Fibroblast of lung (primary cell): ENCODE measurements at regions not wholly inside any gene's neighbourhood (a gene's known extent, or its start where the extent isn't known, plus 50 kb on each side); places are given as distances from the start of the nearest gene placed in this dataset.

ENCODE experiments used
- DNase-seq, 2 donors: peaks; one replicate each; pipeline versions ENCODE4 v3.0.0 to v3.0.0-alpha.2; 2010; ENCODE audit warnings: low read depth in 2 of 2
- H2AFZ ChIP-seq: 2 replicates; pipeline ENCODE4 v1.5.1; 2012; ENCODE audit warnings: low read length, control low read depth, inconsistent platforms
- H3K27ac ChIP-seq: 2 replicates; pipeline ENCODE4 v1.5.1; 2011; ENCODE audit warnings: low read length, control low read depth; ENCODE audit not compliant: insufficient read depth
- H3K27me3 ChIP-seq: 2 replicates; pipeline ENCODE4 v1.5.1; 2011; ENCODE audit warnings: mild to moderate bottlenecking, low read length; ENCODE audit not compliant: control insufficient read depth, insufficient read depth
- H3K36me3 ChIP-seq: 2 replicates; pipeline ENCODE4 v1.5.1; 2011; ENCODE audit warnings: low read length; ENCODE audit not compliant: control insufficient read depth, insufficient read depth
- H3K4me1 ChIP-seq: 2 replicates; pipeline ENCODE4 v1.5.1; 2011; ENCODE audit warnings: low read length; ENCODE audit not compliant: control insufficient read depth, insufficient read depth; ENCODE audit errors: extremely low read depth
- H3K4me2 ChIP-seq: 2 replicates; pipeline ENCODE4 v1.5.1; 2011; ENCODE audit warnings: low read length, control low read depth; ENCODE audit not compliant: insufficient read depth; ENCODE audit errors: extremely low read depth
- H3K4me3 ChIP-seq, 4 experiments: fragments of 200-600 bp in 1 of 4; sonication (generic) in 1 of 4; replicated peaks in 1 of 4; 2 replicates each; pipeline ENCODE4 v1.5.1; 2011 to 2016; ENCODE audit warnings: low read length in 4 of 4, low read depth in 3 of 4, mild to moderate bottlenecking in 3 of 4, control low read depth in 2 of 4, inconsistent platforms in 1 of 4, mixed read lengths in 1 of 4; ENCODE audit not compliant: insufficient read depth in 1 of 4; ENCODE audit errors: control extremely low read depth in 1 of 4
- H3K79me2 ChIP-seq: 2 replicates; pipeline ENCODE4 v1.5.1; 2012; ENCODE audit warnings: mild to moderate bottlenecking, low read length, inconsistent platforms; ENCODE audit not compliant: control insufficient read depth, insufficient read depth
- H3K9ac ChIP-seq: 2 replicates; pipeline ENCODE4 v1.5.1; 2011; ENCODE audit warnings: mild to moderate bottlenecking, low read length, control low read depth; ENCODE audit not compliant: insufficient read depth
- H3K9me3 ChIP-seq: 2 replicates; pipeline ENCODE4 v1.5.1; 2012; ENCODE audit warnings: low read depth, low read length; ENCODE audit not compliant: control insufficient read depth, insufficient read depth
- H4K20me1 ChIP-seq: 2 replicates; pipeline ENCODE4 v1.5.1; 2011; ENCODE audit warnings: low read length; ENCODE audit not compliant: control insufficient read depth, insufficient read depth; ENCODE audit errors: extremely low read depth
- CTCF ChIP-seq, 2 donors: IDR thresholded peaks in 1 of 2; conservative IDR thresholded peaks in 1 of 2; 1 replicate in 1 of 2; 2 replicates in 1 of 2; pipeline ENCODE4 v1.5.1; 2011 to 2012; ENCODE audit warnings: low read length in 2 of 2, control low read depth in 1 of 2, inconsistent platforms in 1 of 2, low read depth in 1 of 2, mild to moderate bottlenecking in 1 of 2
- EZH2 ChIP-seq: IDR thresholded peaks from 2 replicates; pipeline ENCODE4 v1.5.1; 2012; ENCODE audit warnings: low read length, control low read depth, mild to moderate bottlenecking; ENCODE audit errors: missing control alignments

GRCh38 chr5:2169430-2169808 is 286.7 kb upstream of the IRX4 start:
- Histone ChIP-seq H3K27ac (no peak overlapping the region), H3K9me3 (no peaks in the 10 kb centered on the region), H2AFZ (no peak overlapping the region), H3K27me3 (no peaks in the 10 kb centered on the region), H3K4me2 (no peak overlapping the region), H3K9ac (no peak overlapping the region), H3K79me2 (no peaks in the 10 kb centered on the region), H3K36me3 (no peaks in the 10 kb centered on the region), H3K4me3 (no peak overlapping the region), H4K20me1 (no peaks in the 10 kb centered on the region), H3K4me1 (no peaks in the 10 kb centered on the region)
- DNase-seq: no peak
- TF ChIP-seq EZH2 (no peak), CTCF (conservative IDR thresholded peaks at IDR 0.05 in 1 of 2, IDR thresholded peaks at IDR 0.05 in 1 of 2; ENCODE audit: low read depth in 1 of 2, low read length in 2 of 2) (no peak)

GRCh38 chr5:2168601-2169429 is 286.1 kb upstream of the IRX4 start:
- Histone ChIP-seq H3K36me3 (no peaks in the 10 kb centered on the region), H3K27me3 (no peaks in the 10 kb centered on the region)
- TF ChIP-seq EZH2: no peak
- no peak for TF ChIP-seq CTCF (conservative IDR thresholded peaks at IDR 0.05 in 1 of 2, IDR thresholded peaks at IDR 0.05 in 1 of 2; ENCODE audit: low read depth in 1 of 2, low read length in 2 of 2)

GRCh38 chr5:2167671-2168070 is 284.9 kb upstream of the IRX4 start:
- H3K79me2 ChIP-seq: no peaks in the 10 kb centered on the region
- H3K4me3 ChIP-seq: no peak overlapping the region
- H3K4me1 ChIP-seq: no peaks in the 10 kb centered on the region
- H3K36me3 ChIP-seq: no peaks in the 10 kb centered on the region
- no peak overlapping the region for H3K4me2 ChIP-seq
- H3K27ac ChIP-seq: no peak overlapping the region
- H3K27me3 ChIP-seq: no peaks in the 10 kb centered on the region
- H3K9me3 ChIP-seq: no peaks in the 10 kb centered on the region
- DNase-seq: no peak
- no peak overlapping the region for H3K9ac ChIP-seq
- H4K20me1 ChIP-seq: no peaks in the 10 kb centered on the region
- no peak overlapping the region for H2AFZ ChIP-seq
- no peak for TF ChIP-seq CTCF (conservative IDR thresholded peaks at IDR 0.05 in 1 of 2, IDR thresholded peaks at IDR 0.05 in 1 of 2; ENCODE audit: low read depth in 1 of 2, low read length in 2 of 2)

More at GRCh38 chr5:2168601-2169429, 286.1 kb upstream of the IRX4 start:
- no peak overlapping the region for H3K27ac ChIP-seq
- no peaks in the 10 kb centered on the region for H3K9me3 ChIP-seq
- H3K4me2 ChIP-seq: no peak overlapping the region
- no peak overlapping the region for H2AFZ ChIP-seq
- no peak for DNase-seq
- H3K79me2 ChIP-seq: no peaks in the 10 kb centered on the region
- H3K4me1 ChIP-seq: no peaks in the 10 kb centered on the region
- H3K4me3 ChIP-seq: no peak overlapping the region
- H4K20me1 ChIP-seq: no peaks in the 10 kb centered on the region
- H3K9ac ChIP-seq: no peak overlapping the region
